HUES48 (cell line): ENCODE measurements at regions not wholly inside any gene's neighbourhood (a gene's known extent, or its start where the extent isn't known, plus 50 kb on each side); places are given as distances from the start of the nearest gene placed in this dataset.

Experiments
- H3K27ac ChIP-seq: one replicate; pipeline ENCODE4 v1.7.0; 2013; ENCODE audit warnings: low read depth, low read length, inconsistent platforms
- H3K27me3 ChIP-seq: 2 replicates; pipeline ENCODE4 v1.6.1; 2013; ENCODE audit warnings: mild to moderate bottlenecking, low read length; ENCODE audit not compliant: control insufficient read depth, insufficient read depth
- H3K36me3 ChIP-seq: 2 replicates; pipeline ENCODE4 v1.6.1; 2013; ENCODE audit warnings: low read length; ENCODE audit not compliant: control insufficient read depth, insufficient read depth
- H3K4me1 ChIP-seq: 2 replicates; pipeline ENCODE4 v1.6.1; 2013; ENCODE audit warnings: mild to moderate bottlenecking, low read length; ENCODE audit not compliant: control insufficient read depth, insufficient read depth
- H3K4me3 ChIP-seq: 2 replicates; pipeline ENCODE4 v1.5.1; 2013; ENCODE audit warnings: mild to moderate bottlenecking, low read depth, low read length
- H3K9ac ChIP-seq: 2 replicates; pipeline ENCODE4 v1.6.1; 2013; ENCODE audit warnings: mild to moderate bottlenecking, low read depth, low read length, moderate library complexity
- H3K9me3 ChIP-seq: 2 replicates; pipeline ENCODE4 v1.6.1; 2013; ENCODE audit warnings: low read length; ENCODE audit not compliant: control insufficient read depth, insufficient read depth

DNA sequence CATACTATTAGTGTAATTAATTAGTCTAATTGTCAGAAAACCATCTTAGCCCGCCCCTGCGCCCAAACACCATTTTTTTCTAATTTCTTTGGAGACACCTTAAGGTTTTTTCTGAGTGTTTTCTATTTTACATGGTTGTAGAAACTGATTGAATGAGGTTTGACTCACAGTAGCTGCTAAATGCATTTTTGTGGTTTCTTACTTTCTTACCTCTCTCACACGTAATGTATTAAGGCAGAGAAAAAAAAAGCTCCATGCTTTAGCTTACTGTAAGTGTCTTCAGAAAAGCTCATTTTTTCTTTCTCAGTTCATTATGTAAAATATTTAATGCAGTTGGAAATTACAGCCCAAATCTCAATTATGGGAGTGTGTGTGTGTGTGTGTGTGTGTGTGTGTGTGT lies 548.5 kb upstream of the LRRTM4 start:
- Histone ChIP-seq H3K4me3 (no peak overlapping the region), H3K27me3 (no peaks in the 10 kb centered on the region), H3K9me3 (no peaks in the 10 kb centered on the region), H3K4me1 (no peaks in the 10 kb centered on the region), H3K27ac (no peak overlapping the region), H3K9ac (no peak overlapping the region), H3K36me3 (no peaks in the 10 kb centered on the region)

DNA sequence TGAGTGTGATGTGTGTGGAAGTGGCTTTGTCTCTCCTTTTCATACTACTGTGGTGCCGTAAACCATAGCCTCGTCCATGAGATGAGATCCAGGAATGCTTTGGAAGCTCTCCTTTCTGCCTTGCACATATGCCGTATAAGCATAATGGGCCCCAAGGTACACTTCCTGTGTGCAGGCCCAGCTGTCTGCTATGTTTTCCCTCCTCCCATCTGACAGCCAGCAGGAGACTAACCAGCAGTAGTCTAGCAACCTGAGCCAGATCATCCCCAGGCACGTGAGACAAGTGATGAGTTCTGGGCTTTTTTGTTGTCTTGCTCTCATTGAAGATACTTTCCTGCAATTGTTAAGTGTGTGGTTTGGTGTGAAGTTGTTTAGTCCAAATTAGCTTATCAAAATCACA lies 555.5 kb upstream of the LRRTM4 start:
- no peaks in the 10 kb centered on the region for H3K9me3 ChIP-seq

DNA sequence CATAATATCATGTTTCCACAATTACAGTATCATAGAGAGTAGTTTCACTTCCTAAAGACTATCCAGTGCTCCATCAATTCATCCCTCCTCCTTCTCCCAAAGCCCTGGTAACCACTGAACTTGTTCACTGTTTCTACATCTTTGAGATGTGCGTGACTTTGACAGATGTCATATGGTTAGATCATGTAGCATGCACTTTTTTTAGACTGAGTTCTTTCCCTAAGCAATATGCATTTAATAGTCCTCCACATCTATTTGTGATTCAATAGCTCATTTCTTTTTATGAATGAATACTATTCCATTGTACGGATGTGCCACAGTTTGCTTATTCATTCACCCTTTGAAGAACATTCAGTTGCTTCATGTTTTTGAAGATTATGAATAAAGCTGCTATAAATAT lies 560.4 kb upstream of the LRRTM4 start:
- no peak overlapping the region for H3K4me3 ChIP-seq
- H3K27me3 ChIP-seq, result no peaks in the 10 kb centered on the region
- no peak overlapping the region for H3K27ac ChIP-seq
- no peaks in the 10 kb centered on the region for H3K4me1 ChIP-seq
- no peaks in the 10 kb centered on the region for H3K9me3 ChIP-seq
- H3K36me3 ChIP-seq, result no peaks in the 10 kb centered on the region
- H3K9ac ChIP-seq, result no peak overlapping the region

More for the DNA sequence above, 555.5 kb upstream of the LRRTM4 start:
- no peak overlapping the region for H3K4me3 ChIP-seq
- H3K27me3 ChIP-seq, result no peaks in the 10 kb centered on the region
- H3K4me1 ChIP-seq, result no peaks in the 10 kb centered on the region
- no peak overlapping the region for H3K27ac ChIP-seq
- no peaks in the 10 kb centered on the region for H3K36me3 ChIP-seq
- no peak overlapping the region for H3K9ac ChIP-seq

DNA sequence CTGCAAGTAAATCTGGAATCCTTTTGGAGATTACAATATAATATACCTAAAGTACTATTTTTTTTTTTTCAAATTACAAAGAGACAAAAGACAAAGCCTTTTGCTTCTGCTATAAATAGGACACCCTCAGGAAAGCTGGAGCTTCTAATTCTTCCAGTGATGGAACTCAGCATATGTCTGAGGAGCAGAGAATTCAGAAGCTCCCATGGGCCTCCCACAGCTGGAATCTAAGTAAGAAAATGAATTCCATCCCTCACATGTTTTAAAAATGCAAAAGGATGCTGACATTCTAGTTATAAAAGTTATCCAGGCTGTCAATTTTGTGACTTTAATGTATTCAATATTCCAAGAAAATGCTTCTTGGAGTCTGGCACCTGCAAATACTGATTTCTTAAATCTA lies 571.3 kb upstream of the LRRTM4 start:
- Histone ChIP-seq H3K4me3 (no peak overlapping the region), H3K27me3 (no peaks in the 10 kb centered on the region), H3K9ac (no peak overlapping the region), H3K9me3 (no peaks in the 10 kb centered on the region), H3K27ac (no peak overlapping the region), H3K36me3 (no peaks in the 10 kb centered on the region), H3K4me1 (no peaks in the 10 kb centered on the region)

DNA sequence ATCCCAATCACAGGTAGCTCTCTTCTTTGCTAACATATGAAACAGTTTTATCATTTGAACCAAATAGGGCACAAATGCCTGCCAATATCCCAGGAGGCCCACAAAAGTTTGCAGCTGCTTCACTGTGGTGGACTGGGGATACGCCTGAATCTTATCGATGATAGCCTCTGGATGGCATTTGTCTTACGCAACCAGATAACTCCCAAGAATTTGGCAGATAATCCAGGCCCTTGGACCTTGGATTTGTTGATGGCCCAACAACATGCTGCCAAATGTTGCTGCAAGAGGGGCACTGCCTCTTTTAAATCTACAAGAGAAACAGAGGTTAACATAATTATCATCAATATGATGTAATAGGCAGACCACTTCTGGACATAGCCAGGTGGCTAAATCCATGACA lies 587.1 kb upstream of the LRRTM4 start:
- H3K4me1 ChIP-seq, result no peaks in the 10 kb centered on the region
- no peaks in the 10 kb centered on the region for H3K36me3 ChIP-seq
- H3K27ac ChIP-seq, result no peak overlapping the region
- no peaks in the 10 kb centered on the region for H3K27me3 ChIP-seq
- H3K4me3 ChIP-seq, result no peak overlapping the region
- no peak overlapping the region for H3K9ac ChIP-seq
- peaks cover 4% of the 10 kb centered on the region; the same call in 1 of the 2 replicates for H3K9me3 ChIP-seq

DNA sequence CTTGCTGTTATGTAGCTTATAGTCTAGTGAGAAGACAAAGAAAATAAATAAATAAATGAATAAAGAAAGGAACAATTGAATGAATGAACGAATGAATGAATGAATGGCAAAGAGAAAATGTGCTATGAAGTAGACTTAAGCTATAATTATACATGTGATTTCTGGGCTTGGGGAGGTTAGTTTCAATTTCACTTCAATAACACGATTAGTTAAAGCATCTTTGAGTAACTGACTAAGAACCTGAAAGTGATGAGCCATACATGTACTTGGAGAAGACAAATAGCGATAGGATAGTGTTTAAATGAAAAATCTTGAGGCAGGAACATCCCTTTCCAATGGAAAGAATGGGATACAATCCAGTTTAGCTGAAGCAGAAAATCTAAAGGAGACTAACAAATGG lies 593.1 kb upstream of the LRRTM4 start:
- no peak overlapping the region for H3K4me3 ChIP-seq
- no peaks in the 10 kb centered on the region for H3K36me3 ChIP-seq
- H3K27me3 ChIP-seq, result no peaks in the 10 kb centered on the region
- H3K9ac ChIP-seq, result no peak overlapping the region
- no peak overlapping the region for H3K27ac ChIP-seq
- H3K9me3 ChIP-seq, result no peaks in the 10 kb centered on the region
- H3K4me1 ChIP-seq, result no peaks in the 10 kb centered on the region

DNA sequence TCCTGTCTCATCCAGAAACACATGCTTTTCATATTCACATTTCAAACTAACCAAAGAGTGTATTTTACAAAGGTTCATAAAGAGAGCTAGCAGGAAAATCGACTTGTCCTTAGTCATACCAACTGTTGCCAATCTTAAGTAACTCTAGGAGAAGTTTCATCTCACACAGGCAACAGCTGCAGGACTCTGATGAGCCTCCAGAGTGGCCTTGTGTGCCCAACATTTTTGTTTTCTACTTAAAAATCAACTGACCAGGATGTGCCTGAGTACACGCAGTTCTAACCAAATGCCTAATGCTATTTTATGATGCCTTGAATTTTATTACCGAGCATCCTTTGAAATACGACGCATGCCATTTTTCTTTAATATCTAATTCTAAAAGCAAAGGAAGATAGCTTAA lies 595.9 kb upstream of the LRRTM4 start:
- Histone ChIP-seq H3K9me3 (no peaks in the 10 kb centered on the region), H3K4me1 (no peaks in the 10 kb centered on the region), H3K4me3 (no peak overlapping the region), H3K36me3 (no peaks in the 10 kb centered on the region), H3K27me3 (no peaks in the 10 kb centered on the region), H3K27ac (no peak overlapping the region), H3K9ac (no peak overlapping the region)

DNA sequence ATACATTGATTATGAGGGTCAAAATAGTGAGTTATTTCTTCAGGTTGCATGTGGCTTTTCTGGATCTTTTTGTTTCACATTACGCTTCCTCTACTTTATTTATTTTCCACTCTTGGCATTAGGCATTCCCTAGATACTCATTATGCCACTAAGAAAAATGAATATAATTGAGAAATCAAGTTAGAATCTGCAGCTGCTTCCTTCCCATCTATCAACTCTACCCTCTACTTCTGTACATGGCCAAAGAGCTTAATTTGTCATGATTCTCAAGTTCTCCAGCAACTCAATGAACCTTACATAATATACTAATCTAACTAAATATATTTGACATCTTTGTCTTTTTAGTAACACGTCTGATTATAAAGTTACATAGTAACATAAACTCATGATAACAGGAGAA lies 598.1 kb upstream of the LRRTM4 start:
- H3K4me1 ChIP-seq, result no peaks in the 10 kb centered on the region
- H3K27ac ChIP-seq, result no peak overlapping the region
- no peaks in the 10 kb centered on the region for H3K27me3 ChIP-seq
- no peak overlapping the region for H3K9ac ChIP-seq
- no peaks in the 10 kb centered on the region for H3K9me3 ChIP-seq
- H3K4me3 ChIP-seq, result no peak overlapping the region
- H3K36me3 ChIP-seq, result no peaks in the 10 kb centered on the region

DNA sequence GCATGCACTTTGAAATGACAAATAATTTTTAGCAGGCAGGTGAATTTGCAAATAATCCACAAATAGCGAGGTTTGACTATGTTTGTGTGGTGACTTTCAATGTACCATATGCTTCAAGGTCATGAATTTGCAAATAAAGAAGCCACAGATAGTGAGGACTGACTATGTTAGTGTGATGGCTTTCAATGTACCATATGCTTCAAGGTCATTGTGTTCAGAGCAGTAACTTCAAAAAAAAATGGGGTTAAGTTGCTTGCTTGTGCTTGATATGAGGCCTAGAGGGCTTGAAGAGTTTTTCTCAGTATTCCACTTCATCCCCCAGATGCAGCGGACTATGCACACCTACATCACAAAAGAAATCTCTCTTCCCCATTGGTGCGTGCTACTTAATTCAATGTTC lies 602.9 kb upstream of the LRRTM4 start:
- Histone ChIP-seq H3K9ac (no peak overlapping the region), H3K36me3 (no peaks in the 10 kb centered on the region), H3K9me3 (no peaks in the 10 kb centered on the region), H3K27me3 (no peaks in the 10 kb centered on the region), H3K4me3 (no peak overlapping the region), H3K4me1 (no peaks in the 10 kb centered on the region), H3K27ac (no peak overlapping the region)

DNA sequence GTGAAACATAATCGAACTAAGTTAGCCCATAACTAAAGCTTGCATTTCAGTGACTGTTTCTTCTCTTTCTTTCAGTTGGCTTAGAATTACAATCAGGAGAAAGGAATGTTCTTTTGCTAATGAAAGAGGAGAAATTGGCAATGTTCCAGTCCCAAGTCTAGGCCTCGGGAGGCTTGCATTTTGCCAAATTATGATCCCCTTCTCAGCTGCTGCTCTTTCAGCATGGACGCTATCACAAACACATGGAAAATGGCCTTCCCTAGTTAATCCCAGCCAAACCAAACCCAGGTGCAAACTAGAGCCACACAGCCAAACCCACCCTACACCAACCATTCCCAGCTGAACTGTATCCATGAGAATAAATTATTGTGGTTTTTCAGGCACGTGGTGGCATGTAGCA lies 605.2 kb upstream of the LRRTM4 start:
- Histone ChIP-seq H3K4me3 (no peak overlapping the region), H3K4me1 (no peaks in the 10 kb centered on the region), H3K36me3 (no peaks in the 10 kb centered on the region), H3K9me3 (no peaks in the 10 kb centered on the region), H3K27me3 (no peaks in the 10 kb centered on the region), H3K27ac (no peak overlapping the region), H3K9ac (no peak overlapping the region)

DNA sequence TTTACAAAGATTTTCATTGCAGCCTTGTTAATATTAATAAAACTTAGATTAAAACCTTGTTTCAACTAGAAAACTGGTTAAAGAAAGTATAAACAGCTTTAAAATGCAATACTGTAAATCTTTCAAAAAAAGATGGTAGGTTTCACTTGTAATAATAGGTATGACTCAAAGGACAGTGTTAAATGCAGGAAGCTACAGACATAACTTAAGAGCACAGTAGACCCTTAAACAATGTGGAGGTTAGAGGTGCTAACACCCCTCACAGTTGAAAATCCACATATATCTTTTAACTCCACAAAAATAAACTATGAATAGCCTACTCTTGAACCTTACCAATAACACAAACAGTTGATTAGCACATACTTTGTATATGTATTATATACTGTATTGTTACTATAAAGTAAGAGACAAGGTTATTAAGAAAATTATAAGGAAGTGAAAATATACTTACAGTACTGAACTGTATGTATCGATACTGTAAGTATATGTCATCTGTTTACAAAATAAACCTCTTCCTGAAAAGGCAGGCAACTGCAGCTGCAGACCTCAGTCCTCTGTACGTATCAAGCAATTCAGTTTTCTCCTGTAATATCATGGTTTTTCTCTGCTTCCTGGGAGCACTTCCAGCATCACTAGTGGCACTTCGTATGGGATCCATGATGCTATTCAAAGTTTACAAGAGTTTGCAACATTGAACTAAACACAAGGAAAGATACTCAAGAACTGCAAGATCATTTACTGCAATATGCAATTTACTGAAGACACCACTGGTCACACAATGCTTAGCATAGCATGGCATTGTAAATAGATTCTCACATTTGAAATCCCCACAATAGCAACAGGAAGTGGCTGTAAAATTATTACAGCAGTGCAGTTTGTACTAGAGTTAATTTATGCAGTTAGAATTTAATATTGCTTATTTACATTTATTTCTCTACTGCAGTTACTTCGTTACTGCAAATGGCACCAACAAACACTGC lies 610.5 kb upstream of the LRRTM4 start:
- H3K4me3 ChIP-seq, result no peak overlapping the region

More for the DNA sequence above, 610.5 kb upstream of the LRRTM4 start:
- Histone ChIP-seq H3K4me1 (no peaks in the 10 kb centered on the region), H3K27ac (no peak overlapping the region), H3K36me3 (no peaks in the 10 kb centered on the region), H3K27me3 (no peaks in the 10 kb centered on the region), H3K9ac (no peak overlapping the region), H3K9me3 (no peaks in the 10 kb centered on the region)
